ENCODE measurements at regions not wholly inside any gene's neighbourhood (a gene's known extent, or its start where the extent isn't known, plus 50 kb on each side); places are given as distances from the start of the nearest gene placed in this dataset.

DNA sequence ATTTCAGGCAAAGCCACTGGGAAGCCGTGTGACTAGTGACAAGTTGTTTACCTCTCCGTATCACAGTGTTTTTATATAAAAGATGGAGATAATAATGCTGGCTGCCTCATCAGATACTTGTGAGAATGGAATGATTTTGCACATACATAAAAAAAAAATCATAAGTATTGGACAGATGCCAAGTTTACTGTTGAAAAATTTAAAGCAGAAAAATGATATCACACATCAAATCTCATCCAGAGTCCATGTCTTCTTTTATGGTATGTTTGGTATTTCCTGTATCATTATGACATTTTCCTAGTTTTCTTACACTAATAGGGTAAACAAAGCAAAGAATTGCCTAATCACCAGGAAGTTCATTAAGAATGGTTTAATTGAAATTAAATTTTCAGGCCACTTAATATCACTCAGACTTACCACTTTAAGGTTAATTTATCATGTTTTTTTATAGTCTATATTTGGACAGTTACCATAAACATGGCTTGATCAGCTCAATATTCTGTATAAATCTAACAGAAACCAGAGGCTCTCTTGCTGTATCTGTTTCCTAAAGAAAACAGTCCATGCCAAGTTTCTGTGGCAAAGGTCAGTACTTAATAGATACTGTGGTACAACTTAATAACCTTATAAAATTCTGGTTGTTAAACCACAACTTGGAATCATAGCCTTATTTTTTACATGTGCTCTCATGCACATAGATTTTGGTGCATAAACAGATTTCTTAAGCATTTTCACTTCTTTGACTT is 656.5 kb upstream of the RIOK2 start:
- Histone ChIP-seq H3K27me3 (ENCODE audit: control insufficient read depth, insufficient read depth, low read length) (no peaks in the 10 kb centered on the region), H3K4me1 (ENCODE audit: control insufficient read depth, insufficient read depth, low read length) (no peaks in the 10 kb centered on the region), H3K9ac (ENCODE audit: low read length) (no peak overlapping the region), H3K4me3 (ENCODE audit: low read depth, low read length) (no peak overlapping the region), H3K27ac (ENCODE audit: low read depth, low read length) (no peak overlapping the region), H3K36me3 (ENCODE audit: control insufficient read depth, insufficient read depth, low read length) (no peaks in the 10 kb centered on the region), H3K9me3 (ENCODE audit: control insufficient read depth, insufficient read depth, low read depth, low read length) (no peaks in the 10 kb centered on the region)

DNA sequence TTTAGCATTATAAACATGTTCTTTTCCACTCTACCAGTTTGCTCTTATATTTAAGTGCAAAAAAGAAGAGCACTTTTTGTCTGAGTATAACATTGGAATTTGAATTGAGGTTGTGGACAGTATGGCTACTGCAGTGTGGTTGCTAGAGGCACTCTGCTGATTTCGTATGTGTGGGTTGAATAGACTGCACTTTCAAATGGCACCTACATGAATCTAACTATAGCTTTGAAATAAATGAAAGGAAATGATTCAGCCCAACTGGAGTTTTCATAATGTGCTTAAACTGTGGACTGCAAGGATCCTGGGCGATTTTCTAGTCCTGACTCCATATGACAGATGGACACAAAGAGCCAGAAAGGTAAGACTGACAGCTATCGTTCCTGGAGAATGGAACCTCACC is 657.6 kb upstream of the RIOK2 start:
- no peak overlapping the region for H3K9ac ChIP-seq (ENCODE audit: low read length)
- no peaks in the 10 kb centered on the region for H3K4me1 ChIP-seq (ENCODE audit: control insufficient read depth, insufficient read depth, low read length)
- H3K36me3 ChIP-seq (ENCODE audit: control insufficient read depth, insufficient read depth, low read length) = no peaks in the 10 kb centered on the region

DNA sequence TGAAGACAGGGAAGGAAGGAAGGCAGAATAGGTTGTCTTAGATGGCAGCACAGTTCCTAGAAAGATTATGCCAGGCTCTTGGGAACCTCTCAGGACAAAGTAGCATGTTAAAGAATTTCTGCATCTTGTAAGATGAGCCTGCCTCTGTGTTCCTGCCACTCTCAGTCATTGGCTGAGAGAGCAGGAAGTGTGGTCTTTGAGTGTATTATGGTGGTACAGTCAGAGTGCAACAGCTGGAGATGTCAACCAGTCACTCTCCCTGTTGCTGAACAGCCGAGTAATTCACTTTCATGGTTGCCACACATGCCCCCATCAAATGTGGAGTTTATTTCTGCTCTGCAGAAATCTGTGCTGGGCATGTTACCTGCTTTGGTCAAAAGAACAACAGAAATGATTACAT is 659.6 kb upstream of the RIOK2 start:
- Histone ChIP-seq H3K27ac (ENCODE audit: low read depth, low read length) (no peak overlapping the region), H3K4me1 (ENCODE audit: control insufficient read depth, insufficient read depth, low read length) (no peaks in the 10 kb centered on the region), H3K9ac (ENCODE audit: low read length) (no peak overlapping the region), H3K27me3 (ENCODE audit: control insufficient read depth, insufficient read depth, low read length) (no peaks in the 10 kb centered on the region), H3K9me3 (ENCODE audit: control insufficient read depth, insufficient read depth, low read depth, low read length) (no peaks in the 10 kb centered on the region), H3K4me3 (ENCODE audit: low read depth, low read length) (no peak overlapping the region), H3K36me3 (ENCODE audit: control insufficient read depth, insufficient read depth, low read length) (no peaks in the 10 kb centered on the region)

More for the DNA sequence above, 657.6 kb upstream of the RIOK2 start:
- H3K27me3 ChIP-seq (ENCODE audit: control insufficient read depth, insufficient read depth, low read length) = no peaks in the 10 kb centered on the region
- no peak overlapping the region for H3K4me3 ChIP-seq (ENCODE audit: low read depth, low read length)
- H3K9me3 ChIP-seq (ENCODE audit: control insufficient read depth, insufficient read depth, low read depth, low read length) = no peaks in the 10 kb centered on the region
- H3K27ac ChIP-seq (ENCODE audit: low read depth, low read length) = no peak overlapping the region

DNA sequence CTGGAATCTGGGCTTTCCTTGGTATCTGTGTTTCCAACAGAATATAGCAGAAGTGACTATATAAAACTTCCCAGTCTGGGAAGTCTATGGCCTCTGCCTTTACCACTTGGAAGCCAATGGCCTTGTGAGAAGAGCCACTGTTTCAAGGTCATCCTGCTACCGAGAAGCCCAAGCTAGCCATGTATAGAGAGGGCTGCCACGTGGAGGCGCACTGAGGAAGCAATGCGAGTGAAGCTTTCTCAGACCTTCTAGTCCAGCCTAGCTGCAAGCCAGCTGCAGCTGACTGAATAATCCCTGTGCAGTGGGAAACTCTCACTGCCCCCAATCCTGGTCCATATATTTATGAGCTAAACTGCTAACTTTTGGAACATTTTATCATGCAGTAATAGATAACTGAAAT is 661.8 kb upstream of the RIOK2 start:
- H3K4me3 ChIP-seq (ENCODE audit: low read depth, low read length) = no peak overlapping the region
- H3K27me3 ChIP-seq (ENCODE audit: control insufficient read depth, insufficient read depth, low read length) = no peaks in the 10 kb centered on the region

DNA sequence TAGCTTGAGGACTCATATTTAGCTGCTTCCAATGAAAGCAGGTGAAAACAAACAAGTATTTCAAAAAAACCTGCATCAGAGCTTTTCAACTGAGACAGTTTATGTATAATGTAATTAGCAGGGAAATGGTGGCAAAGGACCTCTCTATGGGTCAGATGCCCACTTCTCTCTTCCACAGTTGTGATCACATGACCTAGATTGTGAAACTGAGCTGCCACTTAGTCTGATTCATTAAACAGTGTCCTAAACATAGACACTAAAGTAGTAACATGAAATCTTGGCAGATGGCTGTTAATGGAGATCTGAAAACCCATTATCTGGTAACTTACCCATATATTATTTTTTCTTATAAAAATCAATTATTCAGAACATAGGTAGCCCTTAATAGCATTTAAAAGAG is 663.6 kb upstream of the RIOK2 start:
- no peak overlapping the region for H3K4me3 ChIP-seq (ENCODE audit: low read depth, low read length)

More for the DNA sequence above, 661.8 kb upstream of the RIOK2 start:
- no peaks in the 10 kb centered on the region for H3K36me3 ChIP-seq (ENCODE audit: control insufficient read depth, insufficient read depth, low read length)
- no peak overlapping the region for H3K9ac ChIP-seq (ENCODE audit: low read length)
- no peaks in the 10 kb centered on the region for H3K4me1 ChIP-seq (ENCODE audit: control insufficient read depth, insufficient read depth, low read length)
- no peaks in the 10 kb centered on the region for H3K9me3 ChIP-seq (ENCODE audit: control insufficient read depth, insufficient read depth, low read depth, low read length)
- H3K27ac ChIP-seq (ENCODE audit: low read depth, low read length) = no peak overlapping the region

DNA sequence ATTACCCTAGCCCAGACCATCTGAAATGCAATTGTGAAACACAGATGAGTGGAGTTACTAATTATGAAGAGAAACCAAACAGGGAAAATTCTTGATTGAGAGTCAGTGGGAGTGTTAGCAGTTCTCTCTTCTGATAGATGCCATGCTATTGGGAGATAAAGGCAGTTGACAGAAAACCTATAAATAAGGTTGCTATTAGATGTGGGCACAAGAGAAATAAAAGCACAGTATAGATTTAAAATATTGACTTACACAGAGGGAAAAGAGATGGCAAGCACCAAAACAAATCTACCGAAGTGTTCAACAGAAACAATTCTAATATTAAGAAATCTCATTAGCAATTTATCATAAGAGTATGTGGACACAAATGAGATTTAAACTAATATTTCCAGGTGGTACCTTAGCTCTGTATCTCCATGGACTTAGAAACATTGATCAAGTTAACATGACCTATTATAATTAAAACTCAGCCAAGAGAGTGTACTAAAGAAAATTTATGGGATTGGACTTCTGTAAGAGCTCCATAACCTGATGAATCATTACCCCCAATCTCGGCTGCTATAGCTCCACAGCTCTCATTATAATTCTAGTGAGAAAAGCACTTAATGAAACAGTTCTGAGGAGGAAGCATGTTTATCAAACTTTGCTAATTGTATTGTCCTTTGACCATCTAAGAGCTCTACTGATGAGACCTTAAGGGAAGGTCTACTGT is 665.0 kb upstream of the RIOK2 start:
- Histone ChIP-seq H3K4me1 (ENCODE audit: control insufficient read depth, insufficient read depth, low read length) (no peaks in the 10 kb centered on the region), H3K27ac (ENCODE audit: low read depth, low read length) (no peak overlapping the region), H3K9ac (ENCODE audit: low read length) (no peak overlapping the region), H3K36me3 (ENCODE audit: control insufficient read depth, insufficient read depth, low read length) (no peaks in the 10 kb centered on the region), H3K9me3 (ENCODE audit: control insufficient read depth, insufficient read depth, low read depth, low read length) (no peaks in the 10 kb centered on the region), H3K4me3 (ENCODE audit: low read depth, low read length) (no peak overlapping the region), H3K27me3 (ENCODE audit: control insufficient read depth, insufficient read depth, low read length) (no peaks in the 10 kb centered on the region)

More for the DNA sequence above, 663.6 kb upstream of the RIOK2 start:
- H3K9me3 ChIP-seq (ENCODE audit: control insufficient read depth, insufficient read depth, low read depth, low read length) = no peaks in the 10 kb centered on the region
- no peaks in the 10 kb centered on the region for H3K27me3 ChIP-seq (ENCODE audit: control insufficient read depth, insufficient read depth, low read length)
- H3K27ac ChIP-seq (ENCODE audit: low read depth, low read length) = no peak overlapping the region
- H3K9ac ChIP-seq (ENCODE audit: low read length) = no peak overlapping the region
- no peaks in the 10 kb centered on the region for H3K4me1 ChIP-seq (ENCODE audit: control insufficient read depth, insufficient read depth, low read length)
- H3K36me3 ChIP-seq (ENCODE audit: control insufficient read depth, insufficient read depth, low read length) = no peaks in the 10 kb centered on the region

DNA sequence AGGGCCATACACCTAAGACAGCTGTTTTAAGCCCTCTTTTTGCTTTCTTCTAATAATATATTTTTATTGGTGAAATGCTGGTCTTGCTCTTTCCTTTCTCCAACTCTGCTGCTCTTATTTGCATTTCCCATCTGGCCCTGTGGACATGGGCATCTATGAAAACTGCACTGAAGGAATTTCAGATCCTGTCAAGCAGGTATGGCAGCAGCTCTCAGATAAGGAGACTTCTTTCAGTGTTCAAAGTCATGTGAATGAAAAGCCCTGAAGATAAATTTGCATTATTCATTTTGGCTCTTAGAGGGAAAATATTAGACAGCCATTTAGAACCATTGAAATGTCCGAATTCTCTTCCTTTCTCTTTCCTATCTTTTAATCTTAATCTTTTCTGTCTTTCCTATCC is 668.0 kb upstream of the RIOK2 start:
- Histone ChIP-seq H3K36me3 (ENCODE audit: control insufficient read depth, insufficient read depth, low read length) (no peaks in the 10 kb centered on the region), H3K9me3 (ENCODE audit: control insufficient read depth, insufficient read depth, low read depth, low read length) (no peaks in the 10 kb centered on the region), H3K27ac (ENCODE audit: low read depth, low read length) (no peak overlapping the region), H3K27me3 (ENCODE audit: control insufficient read depth, insufficient read depth, low read length) (no peaks in the 10 kb centered on the region), H3K4me1 (ENCODE audit: control insufficient read depth, insufficient read depth, low read length) (peaks cover 4% of the 10 kb centered on the region; the same call in 1 of the 2 replicates), H3K9ac (ENCODE audit: low read length) (no peak overlapping the region), H3K4me3 (ENCODE audit: low read depth, low read length) (no peak overlapping the region)

DNA sequence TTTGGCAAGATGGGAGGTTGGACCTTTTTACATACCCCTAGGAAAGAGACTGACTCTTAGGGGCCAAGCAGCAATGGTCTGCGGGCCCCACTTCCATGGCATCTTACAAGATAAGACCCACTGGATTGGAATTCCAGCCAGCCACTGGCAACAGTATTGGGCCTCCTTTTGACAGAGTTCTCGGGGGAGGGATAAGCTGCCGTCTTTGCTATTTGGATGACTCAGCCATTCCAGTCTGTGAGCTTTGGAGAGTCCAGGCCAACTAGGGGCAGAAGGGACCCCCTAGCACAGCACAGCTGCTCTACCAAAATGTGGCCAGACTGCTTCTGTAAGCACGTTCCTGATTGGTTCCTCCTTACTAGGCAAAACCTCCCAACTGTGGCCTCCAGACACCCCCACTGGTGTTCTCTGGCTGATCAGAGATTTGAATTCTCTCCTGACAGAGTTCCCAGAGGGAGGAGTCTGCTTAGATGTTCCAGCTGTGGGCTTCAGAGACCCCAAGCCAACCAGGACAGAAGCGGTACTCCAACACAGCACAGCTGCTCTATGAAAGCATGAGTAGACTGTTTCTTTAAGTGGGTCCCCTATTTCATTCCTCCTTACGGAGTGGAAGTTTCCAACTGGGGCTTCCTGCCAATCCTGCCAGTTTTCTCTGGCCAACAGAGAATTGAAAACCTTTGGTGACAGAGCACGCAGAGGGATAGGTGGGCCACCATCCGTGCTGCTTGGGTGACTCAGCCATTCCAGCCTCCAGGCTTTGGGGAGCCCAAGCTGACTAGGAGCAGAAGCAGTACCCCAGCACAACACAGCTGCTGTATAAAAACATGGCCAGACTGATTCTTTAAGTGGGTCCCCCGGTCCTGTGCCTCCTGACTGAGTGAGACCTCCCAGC is 672.1 kb upstream of the RIOK2 start:
- no peak overlapping the region for H3K4me3 ChIP-seq (ENCODE audit: low read depth, low read length)
- H3K9me3 ChIP-seq (ENCODE audit: control insufficient read depth, insufficient read depth, low read depth, low read length) = peaks cover 6% of the 10 kb centered on the region; the same call in 1 of the 2 replicates
- H3K36me3 ChIP-seq (ENCODE audit: control insufficient read depth, insufficient read depth, low read length) = no peaks in the 10 kb centered on the region
- H3K4me1 ChIP-seq (ENCODE audit: control insufficient read depth, insufficient read depth, low read length) = peaks cover 4% of the 10 kb centered on the region; the same call in 1 of the 2 replicates
- H3K9ac ChIP-seq (ENCODE audit: low read length) = no peak overlapping the region
- H3K27ac ChIP-seq (ENCODE audit: low read depth, low read length) = no peak overlapping the region
- no peaks in the 10 kb centered on the region for H3K27me3 ChIP-seq (ENCODE audit: control insufficient read depth, insufficient read depth, low read length)

DNA sequence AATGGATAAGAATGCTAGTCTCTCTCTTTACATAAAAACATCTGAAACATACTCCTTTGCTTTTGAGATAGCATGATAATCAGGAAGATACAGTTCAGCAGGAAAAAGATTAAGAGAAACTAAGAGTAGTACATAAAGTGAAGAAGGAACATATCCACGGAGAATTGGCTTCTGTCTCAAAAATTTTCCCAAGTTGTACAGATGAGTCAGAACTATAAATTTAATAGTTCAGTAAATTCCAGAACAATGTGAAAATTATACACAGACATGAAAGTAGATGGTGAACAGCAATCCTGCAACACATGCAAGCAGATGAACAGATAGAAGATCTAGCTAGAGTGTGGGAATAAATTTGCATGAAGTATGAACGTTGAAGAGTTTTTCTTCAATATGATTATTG is 691.4 kb upstream of the RIOK2 start:
- Histone ChIP-seq H3K4me3 (ENCODE audit: low read depth, low read length) (no peak overlapping the region), H3K27ac (ENCODE audit: low read depth, low read length) (no peak overlapping the region), H3K9ac (ENCODE audit: low read length) (no peak overlapping the region), H3K4me1 (ENCODE audit: control insufficient read depth, insufficient read depth, low read length) (no peaks in the 10 kb centered on the region), H3K27me3 (ENCODE audit: control insufficient read depth, insufficient read depth, low read length) (no peaks in the 10 kb centered on the region), H3K36me3 (ENCODE audit: control insufficient read depth, insufficient read depth, low read length) (no peaks in the 10 kb centered on the region), H3K9me3 (ENCODE audit: control insufficient read depth, insufficient read depth, low read depth, low read length) (0 out of 2 replicates have a peak, but pooled peaks cover 3% of the 10 kb centered on the region)

DNA sequence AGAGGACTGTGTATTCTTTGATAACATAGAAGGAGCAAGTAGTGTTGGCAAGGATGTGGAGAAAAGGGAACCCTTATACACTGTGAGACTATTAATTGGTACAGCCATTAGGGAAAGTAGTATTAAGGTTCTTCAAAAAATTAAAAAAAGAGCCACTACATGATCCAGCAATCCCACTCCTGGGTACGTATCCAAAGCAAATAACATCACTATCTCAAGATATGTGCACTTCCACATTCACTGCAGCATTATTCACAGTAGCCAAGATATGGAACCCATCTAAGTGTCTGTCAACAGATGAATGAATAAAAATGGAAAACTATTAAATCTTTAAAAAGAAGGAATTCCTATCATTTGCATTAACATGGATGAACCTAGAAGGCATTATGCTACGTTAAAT is 693.2 kb upstream of the RIOK2 start:
- H3K27me3 ChIP-seq (ENCODE audit: control insufficient read depth, insufficient read depth, low read length) = no peaks in the 10 kb centered on the region
- H3K9me3 ChIP-seq (ENCODE audit: control insufficient read depth, insufficient read depth, low read depth, low read length) = no peaks in the 10 kb centered on the region
- no peaks in the 10 kb centered on the region for H3K4me1 ChIP-seq (ENCODE audit: control insufficient read depth, insufficient read depth, low read length)
- no peak overlapping the region for H3K9ac ChIP-seq (ENCODE audit: low read length)
- H3K27ac ChIP-seq (ENCODE audit: low read depth, low read length) = no peak overlapping the region
- no peaks in the 10 kb centered on the region for H3K36me3 ChIP-seq (ENCODE audit: control insufficient read depth, insufficient read depth, low read length)
- H3K4me3 ChIP-seq (ENCODE audit: low read depth, low read length) = no peak overlapping the region

DNA sequence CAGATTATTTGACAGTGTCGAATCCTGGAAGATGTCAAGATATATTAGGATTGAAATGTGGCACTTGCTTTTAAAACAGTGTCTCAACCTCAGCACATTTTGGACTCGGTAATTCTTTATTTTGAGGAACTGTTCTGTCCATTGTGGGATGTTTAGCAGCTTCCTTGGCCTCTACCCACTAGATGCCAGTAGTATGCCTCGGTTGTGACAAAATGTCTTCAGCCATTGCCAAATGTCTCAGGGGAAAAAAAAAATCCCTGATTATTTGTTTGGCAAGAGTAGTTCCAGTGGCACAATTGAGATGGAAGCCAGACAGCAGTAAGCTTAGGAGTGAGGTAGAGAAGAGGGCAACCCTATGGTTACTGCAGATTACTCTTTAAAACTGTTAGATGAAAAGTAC is 694.5 kb upstream of the RIOK2 start:
- no peak overlapping the region for H3K27ac ChIP-seq (ENCODE audit: low read depth, low read length)
- H3K9me3 ChIP-seq (ENCODE audit: control insufficient read depth, insufficient read depth, low read depth, low read length) = no peaks in the 10 kb centered on the region
- H3K4me3 ChIP-seq (ENCODE audit: low read depth, low read length) = no peak overlapping the region
- no peak overlapping the region for H3K9ac ChIP-seq (ENCODE audit: low read length)
- no peaks in the 10 kb centered on the region for H3K36me3 ChIP-seq (ENCODE audit: control insufficient read depth, insufficient read depth, low read length)
- no peaks in the 10 kb centered on the region for H3K4me1 ChIP-seq (ENCODE audit: control insufficient read depth, insufficient read depth, low read length)
- H3K27me3 ChIP-seq (ENCODE audit: control insufficient read depth, insufficient read depth, low read length) = no peaks in the 10 kb centered on the region

Measured in HUES6 (cell line).